ENCODE measurements at regions not wholly inside any gene's neighbourhood (a gene's known extent, or its start where the extent isn't known, plus 50 kb on each side); places are given as distances from the start of the nearest gene placed in this dataset.

- Histone ChIP-seq H3K9me3 (ENCODE audit: low read depth) (no peaks in the 10 kb centered on the region), H3K4me3 (no peak overlapping the region), H3F3A (ENCODE audit: low read depth) (no peaks in the 10 kb centered on the region), H4K20me1 (ENCODE audit: low read depth) (no peaks in the 10 kb centered on the region), H3K79me2 (ENCODE audit: low read depth) (no peaks in the 10 kb centered on the region), H3K36me3 (no peaks in the 10 kb centered on the region), H3K27ac (no peak overlapping the region), H3K4me1 (peaks cover 12% of the 10 kb centered on the region), H2AFZ (replicated peaks) (peak overlapping the region; percentile 64), H3K4me2 (peak overlapping the region; percentile 35), H3K9ac (no peak overlapping the region), H3K27me3 (no peaks in the 10 kb centered on the region)
- no peaks in the 10 kb centered on the region for H3K27me3 Mint-ChIP-seq (ENCODE audit: insufficient read depth, low read depth)
- H3K4me1 Mint-ChIP-seq = peaks cover 5% of the 10 kb centered on the region
- DNase-seq (ENCODE audit: low spot score) = no peak
- H3K4me3 Mint-ChIP-seq = no peak overlapping the region
- H3K27ac Mint-ChIP-seq = no peak overlapping the region
- no peaks in the 10 kb centered on the region for H3K36me3 Mint-ChIP-seq
- TF ChIP-seq CTCF (IDR thresholded peaks at IDR 0.05) (no peak), EZH2phosphoT487 (IDR thresholded peaks at IDR 0.05) (no peak), EZH2 (IDR thresholded peaks at IDR 0.05) (no peak)
- H3K9me3 Mint-ChIP-seq = no peaks in the 10 kb centered on the region
These were observed 95.6 kb upstream of the NRXN3 start for GRCh38 chr14:78074561-78074960.

GRCh38 chr14:78075033-78075432, 95.1 kb upstream of the NRXN3 start:
- Mint-ChIP-seq H3K36me3 (no peaks in the 10 kb centered on the region), H3K27ac (no peak overlapping the region), H3K4me3 (no peak overlapping the region), H3K9me3 (no peaks in the 10 kb centered on the region), H3K4me1 (peaks cover 5% of the 10 kb centered on the region), H3K27me3 (ENCODE audit: insufficient read depth, low read depth) (no peaks in the 10 kb centered on the region)
- Histone ChIP-seq H3K9ac (no peak overlapping the region), H3K4me3 (no peak overlapping the region), H3K79me2 (ENCODE audit: low read depth) (no peaks in the 10 kb centered on the region), H3K27me3 (no peaks in the 10 kb centered on the region), H3K4me1 (peaks cover 12% of the 10 kb centered on the region), H3F3A (ENCODE audit: low read depth) (no peaks in the 10 kb centered on the region), H3K9me3 (ENCODE audit: low read depth) (no peaks in the 10 kb centered on the region), H4K20me1 (ENCODE audit: low read depth) (no peaks in the 10 kb centered on the region), H3K36me3 (no peaks in the 10 kb centered on the region), H3K4me2 (peak overlapping the region; percentile 35), H2AFZ (replicated peaks) (peak overlapping the region; percentile 64), H3K27ac (no peak overlapping the region)
- TF ChIP-seq EZH2 (IDR thresholded peaks at IDR 0.05) (no peak), EZH2phosphoT487 (IDR thresholded peaks at IDR 0.05) (no peak)
- no peak for DNase-seq (ENCODE audit: low spot score)

- Histone ChIP-seq H3K4me3 (no peak overlapping the region), H3K9me3 (ENCODE audit: low read depth) (no peaks in the 10 kb centered on the region), H3K27ac (no peak overlapping the region), H3K4me1 (peaks cover 12% of the 10 kb centered on the region), H3K4me2 (peak overlapping the region; percentile 35), H2AFZ (replicated peaks) (peak overlapping the region; percentile 64), H3K27me3 (no peaks in the 10 kb centered on the region), H3K79me2 (ENCODE audit: low read depth) (no peaks in the 10 kb centered on the region), H3F3A (ENCODE audit: low read depth) (no peaks in the 10 kb centered on the region), H3K36me3 (no peaks in the 10 kb centered on the region), H4K20me1 (ENCODE audit: low read depth) (no peaks in the 10 kb centered on the region), H3K9ac (no peak overlapping the region)
- no peak for TF ChIP-seq EZH2 (IDR thresholded peaks at IDR 0.05)
- TF ChIP-seq CTCF (IDR thresholded peaks at IDR 0.05) = no peak
- no peak for TF ChIP-seq EZH2phosphoT487 (IDR thresholded peaks at IDR 0.05)
- Mint-ChIP-seq H3K36me3 (no peaks in the 10 kb centered on the region), H3K4me1 (peaks cover 5% of the 10 kb centered on the region), H3K9me3 (no peaks in the 10 kb centered on the region), H3K27ac (no peak overlapping the region), H3K27me3 (ENCODE audit: insufficient read depth, low read depth) (no peaks in the 10 kb centered on the region), H3K4me3 (no peak overlapping the region)
- DNase-seq (ENCODE audit: low spot score) = no peak
These were observed 94.5 kb upstream of the NRXN3 start for GRCh38 chr14:78075555-78076277.

GRCh38 chr14:78081245-78081644, 88.9 kb upstream of the NRXN3 start:
- Histone ChIP-seq H3F3A (ENCODE audit: low read depth) (no peaks in the 10 kb centered on the region), H3K9me3 (ENCODE audit: low read depth) (no peaks in the 10 kb centered on the region), H3K4me3 (no peak overlapping the region), H3K4me1 (no peaks in the 10 kb centered on the region), H3K27ac (no peak overlapping the region), H3K4me2 (no peak overlapping the region), H3K79me2 (ENCODE audit: low read depth) (no peaks in the 10 kb centered on the region), H4K20me1 (ENCODE audit: low read depth) (no peaks in the 10 kb centered on the region), H3K36me3 (no peaks in the 10 kb centered on the region), H3K9ac (no peak overlapping the region), H3K27me3 (no peaks in the 10 kb centered on the region), H2AFZ (replicated peaks) (peak overlapping the region; percentile 57)
- no peak for DNase-seq (ENCODE audit: low spot score)
- TF ChIP-seq EZH2 (IDR thresholded peaks at IDR 0.05) (no peak), CTCF (IDR thresholded peaks at IDR 0.05) (no peak), EZH2phosphoT487 (IDR thresholded peaks at IDR 0.05) (no peak)
- H3K4me3 Mint-ChIP-seq = no peak overlapping the region
- no peaks in the 10 kb centered on the region for H3K36me3 Mint-ChIP-seq
- no peaks in the 10 kb centered on the region for H3K4me1 Mint-ChIP-seq
- no peaks in the 10 kb centered on the region for H3K27me3 Mint-ChIP-seq (ENCODE audit: insufficient read depth, low read depth)
- no peak overlapping the region for H3K27ac Mint-ChIP-seq
- H3K9me3 Mint-ChIP-seq = no peaks in the 10 kb centered on the region

Measured in neural progenitor cell (in vitro differentiated cells).